SK-N-SH (cell line): ENCODE measurements at regions not wholly inside any gene's neighbourhood (a gene's known extent, or its start where the extent isn't known, plus 50 kb on each side); places are given as distances from the start of the nearest gene placed in this dataset.

Experiments
- ELF1 ChIP-seq: IDR thresholded peaks from 2 replicates; pipeline ENCODE4 v1.4.0; 2012
- EP300 ChIP-seq, 2 experiments: IDR thresholded peaks; 2 replicates each; pipeline versions ENCODE4 v1.4.0 to v1.6.1; 2012; ENCODE audit warnings: borderline replicate concordance in 1 of 2, low read depth in 1 of 2, low read length in 1 of 2
- EZH2phosphoT487 ChIP-seq: fragments of 200-600 bp; sonication (generic); IDR thresholded peaks from 2 replicates; pipeline ENCODE4 v1.6.1; 2017; ENCODE audit warnings: low read depth, mixed run types, mild to moderate bottlenecking, antibody characterized with exemption, moderate library complexity, borderline replicate concordance
- FOXM1 ChIP-seq: IDR thresholded peaks from 2 replicates; pipeline ENCODE4 v1.4.0; 2012; ENCODE audit warnings: low read depth, mild to moderate bottlenecking
- GATA2 ChIP-seq: sonication (generic); formaldehyde crosslinking; IDR thresholded peaks from 2 replicates; pipeline ENCODE4 v1.5.0; 2020; ENCODE audit warnings: mild to moderate bottlenecking, missing genetic modification reagents
- MEF2A ChIP-seq: IDR thresholded peaks from 2 replicates; pipeline ENCODE4 v1.4.0; 2012; ENCODE audit warnings: low read depth, borderline replicate concordance
- MXI1 ChIP-seq: IDR thresholded peaks from 2 replicates; pipeline ENCODE4 v1.6.1; 2012; ENCODE audit warnings: mild to moderate bottlenecking, low read depth, low read length, improper control_type of control experiment
- NFIC ChIP-seq: IDR thresholded peaks from 2 replicates; pipeline ENCODE4 v1.4.0; 2012; ENCODE audit warnings: borderline replicate concordance
- POLR2AphosphoS5 ChIP-seq: IDR thresholded peaks from 2 replicates; pipeline ENCODE4 v1.6.1; 2012; ENCODE audit warnings: low read depth, low read length
- RAD21 ChIP-seq: IDR thresholded peaks from 2 replicates; pipeline ENCODE4 v1.6.1; 2012; ENCODE audit warnings: mild to moderate bottlenecking, low read length
- RCOR1 ChIP-seq: fragments of 150-350 bp; IDR thresholded peaks from 2 replicates; pipeline ENCODE4 v1.6.1; 2017; ENCODE audit warnings: antibody characterized with exemption, low read length
- RFX5 ChIP-seq: IDR thresholded peaks from 2 replicates; pipeline ENCODE4 v1.6.1; 2012; ENCODE audit warnings: mild to moderate bottlenecking, improper control_type of control experiment, low read length
- RXRA ChIP-seq: IDR thresholded peaks from 2 replicates; pipeline ENCODE4 v1.4.0; 2012; ENCODE audit warnings: low read depth, mild to moderate bottlenecking, borderline replicate concordance
- SMC3 ChIP-seq: IDR thresholded peaks from 2 replicates; pipeline ENCODE4 v1.6.1; 2012; ENCODE audit warnings: low read depth, low read length, improper control_type of control experiment
- TAF1 ChIP-seq: IDR thresholded peaks from 2 replicates; pipeline ENCODE4 v1.6.1; 2012; ENCODE audit warnings: low read depth, mild to moderate bottlenecking, low read length, moderate library complexity, borderline replicate concordance
- YY1 ChIP-seq: IDR thresholded peaks from 2 replicates; pipeline ENCODE4 v1.4.0; 2012; ENCODE audit warnings: low read depth, mild to moderate bottlenecking
- TF ChIP-seq, protein P1 (sequence below): fragments of 150-350 bp; IDR thresholded peaks from 2 replicates; pipeline ENCODE4 v1.6.1; 2017; ENCODE audit warnings: antibody characterized with exemption, low read length, low read depth, borderline replicate concordance
- TF ChIP-seq, protein P2 (sequence below): IDR thresholded peaks from 2 replicates; pipeline ENCODE4 v1.6.1; 2012; ENCODE audit warnings: mild to moderate bottlenecking, low read depth, low read length, moderate library complexity
- TF ChIP-seq, protein P3 (sequence below): IDR thresholded peaks from 2 replicates; pipeline ENCODE4 v1.4.0; 2012; ENCODE audit warnings: low read depth
- TF ChIP-seq, protein P4 (sequence below): IDR thresholded peaks from 2 replicates; pipeline ENCODE4 v1.4.0; 2012; ENCODE audit warnings: low read depth, borderline replicate concordance
- TF ChIP-seq, protein P5 (sequence below): IDR thresholded peaks from 2 replicates; pipeline ENCODE4; 2012
- TF ChIP-seq, protein P6 (sequence below): fragments of 200-600 bp; sonication (generic); IDR thresholded peaks from 2 replicates; pipeline ENCODE4 v1.6.1; 2017; ENCODE audit warnings: antibody characterized with exemption, mild to moderate bottlenecking, moderate library complexity

DNA sequence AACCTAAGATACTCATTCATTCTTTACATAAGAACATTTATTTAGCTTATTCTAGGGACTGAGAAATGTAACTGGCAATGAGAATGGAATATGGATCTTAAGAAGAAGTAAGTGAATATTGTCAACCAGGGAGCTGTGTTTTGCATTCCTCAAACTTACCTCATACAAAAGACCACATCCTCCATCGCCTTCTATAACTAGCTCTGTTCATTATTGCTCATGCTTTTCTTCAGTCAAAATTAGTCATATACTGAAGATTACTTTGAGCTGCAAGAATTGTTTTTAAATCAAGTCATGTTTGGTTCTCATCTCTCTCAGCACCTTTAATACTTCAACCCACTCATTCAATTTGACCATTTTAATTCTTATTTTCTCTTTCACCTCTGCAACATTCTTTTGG, 140.3 kb upstream of the RASA1 start (continued):
- TF ChIP-seq, protein P1, sequence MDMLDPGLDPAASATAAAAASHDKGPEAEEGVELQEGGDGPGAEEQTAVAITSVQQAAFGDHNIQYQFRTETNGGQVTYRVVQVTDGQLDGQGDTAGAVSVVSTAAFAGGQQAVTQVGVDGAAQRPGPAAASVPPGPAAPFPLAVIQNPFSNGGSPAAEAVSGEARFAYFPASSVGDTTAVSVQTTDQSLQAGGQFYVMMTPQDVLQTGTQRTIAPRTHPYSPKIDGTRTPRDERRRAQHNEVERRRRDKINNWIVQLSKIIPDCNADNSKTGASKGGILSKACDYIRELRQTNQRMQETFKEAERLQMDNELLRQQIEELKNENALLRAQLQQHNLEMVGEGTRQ, result no peak
- no peak for TF ChIP-seq RCOR1
- no peak for TF ChIP-seq RFX5
- TF ChIP-seq, protein P2, sequence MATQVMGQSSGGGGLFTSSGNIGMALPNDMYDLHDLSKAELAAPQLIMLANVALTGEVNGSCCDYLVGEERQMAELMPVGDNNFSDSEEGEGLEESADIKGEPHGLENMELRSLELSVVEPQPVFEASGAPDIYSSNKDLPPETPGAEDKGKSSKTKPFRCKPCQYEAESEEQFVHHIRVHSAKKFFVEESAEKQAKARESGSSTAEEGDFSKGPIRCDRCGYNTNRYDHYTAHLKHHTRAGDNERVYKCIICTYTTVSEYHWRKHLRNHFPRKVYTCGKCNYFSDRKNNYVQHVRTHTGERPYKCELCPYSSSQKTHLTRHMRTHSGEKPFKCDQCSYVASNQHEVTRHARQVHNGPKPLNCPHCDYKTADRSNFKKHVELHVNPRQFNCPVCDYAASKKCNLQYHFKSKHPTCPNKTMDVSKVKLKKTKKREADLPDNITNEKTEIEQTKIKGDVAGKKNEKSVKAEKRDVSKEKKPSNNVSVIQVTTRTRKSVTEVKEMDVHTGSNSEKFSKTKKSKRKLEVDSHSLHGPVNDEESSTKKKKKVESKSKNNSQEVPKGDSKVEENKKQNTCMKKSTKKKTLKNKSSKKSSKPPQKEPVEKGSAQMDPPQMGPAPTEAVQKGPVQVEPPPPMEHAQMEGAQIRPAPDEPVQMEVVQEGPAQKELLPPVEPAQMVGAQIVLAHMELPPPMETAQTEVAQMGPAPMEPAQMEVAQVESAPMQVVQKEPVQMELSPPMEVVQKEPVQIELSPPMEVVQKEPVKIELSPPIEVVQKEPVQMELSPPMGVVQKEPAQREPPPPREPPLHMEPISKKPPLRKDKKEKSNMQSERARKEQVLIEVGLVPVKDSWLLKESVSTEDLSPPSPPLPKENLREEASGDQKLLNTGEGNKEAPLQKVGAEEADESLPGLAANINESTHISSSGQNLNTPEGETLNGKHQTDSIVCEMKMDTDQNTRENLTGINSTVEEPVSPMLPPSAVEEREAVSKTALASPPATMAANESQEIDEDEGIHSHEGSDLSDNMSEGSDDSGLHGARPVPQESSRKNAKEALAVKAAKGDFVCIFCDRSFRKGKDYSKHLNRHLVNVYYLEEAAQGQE, result no peak
- TF ChIP-seq ELF1, result no peak
- TF ChIP-seq EP300 (IDR thresholded peaks at IDR 0.05; ENCODE audit: borderline replicate concordance in 1 of 2, low read depth in 1 of 2, low read length in 1 of 2), result peak in 1 of 2 experiments; percentile 44; a peak in 1 of 4 replicates
- no peak for TF ChIP-seq RAD21
- no peak for TF ChIP-seq YY1
- no peak for TF ChIP-seq RXRA
- TF ChIP-seq, protein P3, sequence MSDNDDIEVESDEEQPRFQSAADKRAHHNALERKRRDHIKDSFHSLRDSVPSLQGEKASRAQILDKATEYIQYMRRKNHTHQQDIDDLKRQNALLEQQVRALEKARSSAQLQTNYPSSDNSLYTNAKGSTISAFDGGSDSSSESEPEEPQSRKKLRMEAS, result peak; percentile 42; the same call in 1 of the 2 replicates
- TF ChIP-seq MEF2A, result 0 out of 2 replicates have a peak, but pooled peaks have one; percentile 47
- TF ChIP-seq, protein P4, sequence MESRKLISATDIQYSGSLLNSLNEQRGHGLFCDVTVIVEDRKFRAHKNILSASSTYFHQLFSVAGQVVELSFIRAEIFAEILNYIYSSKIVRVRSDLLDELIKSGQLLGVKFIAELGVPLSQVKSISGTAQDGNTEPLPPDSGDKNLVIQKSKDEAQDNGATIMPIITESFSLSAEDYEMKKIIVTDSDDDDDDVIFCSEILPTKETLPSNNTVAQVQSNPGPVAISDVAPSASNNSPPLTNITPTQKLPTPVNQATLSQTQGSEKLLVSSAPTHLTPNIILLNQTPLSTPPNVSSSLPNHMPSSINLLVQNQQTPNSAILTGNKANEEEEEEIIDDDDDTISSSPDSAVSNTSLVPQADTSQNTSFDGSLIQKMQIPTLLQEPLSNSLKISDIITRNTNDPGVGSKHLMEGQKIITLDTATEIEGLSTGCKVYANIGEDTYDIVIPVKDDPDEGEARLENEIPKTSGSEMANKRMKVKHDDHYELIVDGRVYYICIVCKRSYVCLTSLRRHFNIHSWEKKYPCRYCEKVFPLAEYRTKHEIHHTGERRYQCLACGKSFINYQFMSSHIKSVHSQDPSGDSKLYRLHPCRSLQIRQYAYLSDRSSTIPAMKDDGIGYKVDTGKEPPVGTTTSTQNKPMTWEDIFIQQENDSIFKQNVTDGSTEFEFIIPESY, result no peak
- TF ChIP-seq, protein P5, sequence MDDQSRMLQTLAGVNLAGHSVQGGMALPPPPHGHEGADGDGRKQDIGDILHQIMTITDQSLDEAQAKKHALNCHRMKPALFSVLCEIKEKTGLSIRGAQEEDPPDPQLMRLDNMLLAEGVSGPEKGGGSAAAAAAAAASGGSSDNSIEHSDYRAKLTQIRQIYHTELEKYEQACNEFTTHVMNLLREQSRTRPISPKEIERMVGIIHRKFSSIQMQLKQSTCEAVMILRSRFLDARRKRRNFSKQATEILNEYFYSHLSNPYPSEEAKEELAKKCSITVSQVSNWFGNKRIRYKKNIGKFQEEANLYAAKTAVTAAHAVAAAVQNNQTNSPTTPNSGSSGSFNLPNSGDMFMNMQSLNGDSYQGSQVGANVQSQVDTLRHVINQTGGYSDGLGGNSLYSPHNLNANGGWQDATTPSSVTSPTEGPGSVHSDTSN, result peak; percentile 67
- peak; percentile 25; the same call in 1 of the 2 replicates for TF ChIP-seq POLR2AphosphoS5
- TF ChIP-seq FOXM1, result 0 out of 2 replicates have a peak, but pooled peaks have one; percentile 27
- no peak for TF ChIP-seq GATA2 (CRISPR knock-in tag)
- no peak for TF ChIP-seq TAF1
- TF ChIP-seq, protein P6, sequence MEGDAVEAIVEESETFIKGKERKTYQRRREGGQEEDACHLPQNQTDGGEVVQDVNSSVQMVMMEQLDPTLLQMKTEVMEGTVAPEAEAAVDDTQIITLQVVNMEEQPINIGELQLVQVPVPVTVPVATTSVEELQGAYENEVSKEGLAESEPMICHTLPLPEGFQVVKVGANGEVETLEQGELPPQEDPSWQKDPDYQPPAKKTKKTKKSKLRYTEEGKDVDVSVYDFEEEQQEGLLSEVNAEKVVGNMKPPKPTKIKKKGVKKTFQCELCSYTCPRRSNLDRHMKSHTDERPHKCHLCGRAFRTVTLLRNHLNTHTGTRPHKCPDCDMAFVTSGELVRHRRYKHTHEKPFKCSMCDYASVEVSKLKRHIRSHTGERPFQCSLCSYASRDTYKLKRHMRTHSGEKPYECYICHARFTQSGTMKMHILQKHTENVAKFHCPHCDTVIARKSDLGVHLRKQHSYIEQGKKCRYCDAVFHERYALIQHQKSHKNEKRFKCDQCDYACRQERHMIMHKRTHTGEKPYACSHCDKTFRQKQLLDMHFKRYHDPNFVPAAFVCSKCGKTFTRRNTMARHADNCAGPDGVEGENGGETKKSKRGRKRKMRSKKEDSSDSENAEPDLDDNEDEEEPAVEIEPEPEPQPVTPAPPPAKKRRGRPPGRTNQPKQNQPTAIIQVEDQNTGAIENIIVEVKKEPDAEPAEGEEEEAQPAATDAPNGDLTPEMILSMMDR, result no peak
- TF ChIP-seq NFIC, result peak; percentile 22; the same call in 1 of the 2 replicates
- TF ChIP-seq EZH2phosphoT487, result no peak
- no peak for TF ChIP-seq SMC3
- TF ChIP-seq MXI1, result no peak
